ENCODE measurements at regions not wholly inside any gene's neighbourhood (a gene's known extent, or its start where the extent isn't known, plus 50 kb on each side); places are given as distances from the start of the nearest gene placed in this dataset.

DNA sequence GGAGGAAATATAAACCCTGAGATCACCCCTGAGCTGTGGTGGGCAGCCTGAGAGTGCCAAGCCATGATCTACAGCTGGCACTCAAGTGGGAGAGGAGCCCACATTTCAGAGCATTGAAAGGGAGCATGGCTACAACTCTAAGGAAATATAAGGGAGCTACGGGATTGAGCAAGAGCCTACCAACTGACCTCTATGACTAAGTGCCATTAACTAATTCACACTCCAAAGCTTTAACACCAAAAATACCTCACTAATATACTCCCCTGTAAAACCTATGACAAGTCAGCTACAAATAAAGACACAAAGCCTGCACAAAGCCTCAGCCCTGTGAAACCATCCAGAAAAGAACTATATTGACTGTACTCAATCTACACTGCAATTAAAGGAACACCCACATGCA lies 286.8 kb upstream of the RPS23 start:
- CTCF ChIA-PET: interaction anchor here (0.8 kb wide), 1 partner anchor 17 kb away, joined by 3 read pairs; no protein-coding TSS in a partner anchor
- no peak overlapping the region for H3K4me3 ChIP-seq (ENCODE audit: low read depth, low read length)
- DNase-seq (ENCODE audit: low read depth, low spot score): no peak
- POLR2A ChIA-PET: no interaction called here
- TF ChIP-seq, protein P1, sequence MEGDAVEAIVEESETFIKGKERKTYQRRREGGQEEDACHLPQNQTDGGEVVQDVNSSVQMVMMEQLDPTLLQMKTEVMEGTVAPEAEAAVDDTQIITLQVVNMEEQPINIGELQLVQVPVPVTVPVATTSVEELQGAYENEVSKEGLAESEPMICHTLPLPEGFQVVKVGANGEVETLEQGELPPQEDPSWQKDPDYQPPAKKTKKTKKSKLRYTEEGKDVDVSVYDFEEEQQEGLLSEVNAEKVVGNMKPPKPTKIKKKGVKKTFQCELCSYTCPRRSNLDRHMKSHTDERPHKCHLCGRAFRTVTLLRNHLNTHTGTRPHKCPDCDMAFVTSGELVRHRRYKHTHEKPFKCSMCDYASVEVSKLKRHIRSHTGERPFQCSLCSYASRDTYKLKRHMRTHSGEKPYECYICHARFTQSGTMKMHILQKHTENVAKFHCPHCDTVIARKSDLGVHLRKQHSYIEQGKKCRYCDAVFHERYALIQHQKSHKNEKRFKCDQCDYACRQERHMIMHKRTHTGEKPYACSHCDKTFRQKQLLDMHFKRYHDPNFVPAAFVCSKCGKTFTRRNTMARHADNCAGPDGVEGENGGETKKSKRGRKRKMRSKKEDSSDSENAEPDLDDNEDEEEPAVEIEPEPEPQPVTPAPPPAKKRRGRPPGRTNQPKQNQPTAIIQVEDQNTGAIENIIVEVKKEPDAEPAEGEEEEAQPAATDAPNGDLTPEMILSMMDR (IDR thresholded peaks at IDR 0.05; ENCODE audit: insufficient read depth, low read length, missing control alignments): no peak

DNA sequence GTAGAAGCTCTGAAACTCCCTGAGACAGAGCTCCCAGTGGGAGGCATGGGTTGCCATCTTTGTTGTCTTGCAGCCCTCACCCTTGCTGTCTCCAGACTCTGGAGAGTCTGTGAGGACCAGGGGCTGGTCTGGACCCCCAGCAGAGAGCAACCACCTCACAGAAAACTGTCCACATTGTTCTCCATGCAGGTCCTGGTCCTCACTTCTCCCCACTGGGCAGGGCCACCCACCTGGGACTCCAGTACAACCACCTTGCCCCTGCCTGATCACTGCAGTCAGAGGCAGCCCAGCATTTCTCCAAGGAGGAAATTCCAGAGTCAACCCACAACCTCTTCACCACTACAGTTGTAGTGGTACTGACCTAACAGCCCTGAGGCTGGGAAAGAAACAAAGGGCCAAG lies 285.6 kb upstream of the RPS23 start:
- CTCF ChIA-PET: no interaction called here
- TF ChIP-seq, protein P1 (IDR thresholded peaks at IDR 0.05; ENCODE audit: insufficient read depth, low read length, missing control alignments): no peak
- DNase-seq (ENCODE audit: low read depth, low spot score): no peak
- POLR2A ChIA-PET: no interaction called here
- no peak overlapping the region for H3K4me3 ChIP-seq (ENCODE audit: low read depth, low read length)

- CTCF ChIA-PET: interaction anchor here (0.6 kb wide), 1 partner anchor 257 kb away, joined by 3 read pairs; no protein-coding TSS in a partner anchor
- TF ChIP-seq, protein P1 (IDR thresholded peaks at IDR 0.05; ENCODE audit: insufficient read depth, low read length, missing control alignments): no peak
- DNase-seq (ENCODE audit: low read depth, low spot score): no peak
- POLR2A ChIA-PET: no interaction called here
- H3K4me3 ChIP-seq (ENCODE audit: low read depth, low read length): no peak overlapping the region
Measured at GRCh38 chr5:82562696-82563240, 284.6 kb upstream of the RPS23 start.

DNA sequence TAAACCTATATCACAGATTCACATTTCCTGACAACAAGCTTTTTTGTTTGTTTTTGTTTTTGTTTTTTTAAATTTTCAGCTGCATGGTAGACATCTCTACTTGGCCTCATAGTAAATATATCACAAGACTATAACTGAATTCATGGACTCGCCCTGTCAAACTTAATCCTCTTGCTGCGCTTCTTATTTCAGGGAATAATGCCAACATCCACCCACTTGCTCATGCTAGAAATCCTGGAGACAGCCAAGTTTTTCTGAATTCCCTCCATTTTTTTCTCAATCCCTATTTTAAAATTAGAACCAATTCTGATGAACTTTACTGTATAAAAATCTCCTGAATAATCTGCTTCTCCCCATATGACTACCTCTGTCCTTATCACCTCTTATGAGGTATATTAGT lies 283.6 kb upstream of the RPS23 start:
- H3K4me3 ChIP-seq (ENCODE audit: low read depth, low read length): no peak overlapping the region
- CTCF ChIA-PET: no interaction called here
- no peak for DNase-seq (ENCODE audit: low read depth, low spot score)
- TF ChIP-seq, protein P1 (IDR thresholded peaks at IDR 0.05; ENCODE audit: insufficient read depth, low read length, missing control alignments): no peak
- POLR2A ChIA-PET: no interaction called here

- H3K4me3 ChIP-seq (ENCODE audit: low read depth, low read length): no peak overlapping the region
- CTCF ChIA-PET: no interaction called here
- no peak for DNase-seq (ENCODE audit: low read depth, low spot score)
- TF ChIP-seq, protein P1 (IDR thresholded peaks at IDR 0.05; ENCODE audit: insufficient read depth, low read length, missing control alignments): no peak
- POLR2A ChIA-PET: no interaction called here
Measured at GRCh38 chr5:82560969-82561368, 282.8 kb upstream of the RPS23 start.

DNA sequence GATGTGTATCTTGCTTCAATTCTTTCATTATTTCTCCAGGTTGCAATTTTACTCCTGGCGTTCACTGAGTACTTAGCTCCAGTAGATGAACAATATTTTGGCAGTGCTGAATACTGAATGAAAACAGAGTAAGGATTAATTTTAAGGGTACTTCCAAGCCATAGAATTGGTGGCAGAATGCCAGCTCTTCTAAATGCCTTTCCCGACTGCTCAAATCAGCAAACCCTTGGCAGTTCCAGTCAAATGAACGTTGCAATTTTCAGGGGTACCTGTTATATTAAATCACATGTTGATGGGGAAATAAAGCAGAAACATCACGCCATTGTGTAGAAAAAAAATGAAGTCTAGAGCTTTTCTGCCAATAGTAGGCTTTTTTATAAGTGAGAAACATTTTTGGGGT lies 282.4 kb upstream of the RPS23 start:
- TF ChIP-seq, protein P1 (IDR thresholded peaks at IDR 0.05; ENCODE audit: insufficient read depth, low read length, missing control alignments): no peak
- H3K4me3 ChIP-seq (ENCODE audit: low read depth, low read length): no peak overlapping the region
- ChIA-PET POLR2A (no interaction called here), CTCF (no interaction called here)
- no peak for DNase-seq (ENCODE audit: low read depth, low spot score)
